ENCODE measurements at regions not wholly inside any gene's neighbourhood (a gene's known extent, or its start where the extent isn't known, plus 50 kb on each side); places are given as distances from the start of the nearest gene placed in this dataset.

DNA sequence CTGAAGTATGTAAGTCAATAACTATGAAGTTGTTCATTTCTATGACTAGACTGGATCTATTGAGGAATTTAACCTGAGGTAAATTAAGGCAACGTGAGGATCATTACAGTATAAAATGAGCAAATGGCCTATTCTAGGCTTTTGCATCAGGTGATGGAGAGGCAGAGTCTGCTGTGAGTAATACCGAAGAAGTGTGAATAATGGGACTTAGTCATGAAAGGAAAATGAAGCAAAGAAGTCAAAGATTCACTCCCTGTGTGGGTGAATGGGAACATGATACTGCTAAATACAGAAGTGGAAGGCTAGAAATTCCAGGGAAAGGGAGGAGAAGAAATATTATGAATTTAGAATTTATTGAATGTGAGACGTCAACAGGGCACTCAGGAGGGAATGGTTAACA is 774.1 kb downstream of the LIG4 start:
- Histone ChIP-seq H3K9ac (ENCODE audit: insufficient read depth in 1 of 2, low read depth in 2 of 2, low read length in 2 of 2) (no peak overlapping the region), H3K4me1 (replicated peaks in 1 of 2; ENCODE audit: control insufficient read depth in 2 of 2, insufficient read depth in 2 of 2, low read length in 2 of 2) (no peaks in the 10 kb centered on the region), H3K79me2 (ENCODE audit: control insufficient read depth, insufficient read depth, low read length) (no peaks in the 10 kb centered on the region), H3K27me3 (ENCODE audit: control insufficient read depth in 2 of 2, insufficient read depth in 2 of 2, low read length in 2 of 2) (no peaks in the 10 kb centered on the region), H3K4me3 (no peak overlapping the region), H2AFZ (ENCODE audit: low read depth, low read length) (no peak overlapping the region), H3K9me3 (replicated peaks; ENCODE audit: control insufficient read depth, insufficient read depth, low read depth, low read length) (no peaks in the 10 kb centered on the region; the same call in 1 of the 2 replicates), H3K36me3 (ENCODE audit: control insufficient read depth, insufficient read depth, low read length) (no peaks in the 10 kb centered on the region), H3K9me1 (ENCODE audit: control insufficient read depth, insufficient read depth, low read length) (no peaks in the 10 kb centered on the region), H3K27ac (ENCODE audit: extremely low read depth, low read depth, low read length) (no peak overlapping the region), H4K20me1 (replicated peaks; ENCODE audit: control insufficient read depth, insufficient read depth, low read length) (no peaks in the 10 kb centered on the region), H3K4me2 (ENCODE audit: insufficient read depth, low read length) (no peak overlapping the region)
- no peak for ATAC-seq
- no peak for DNase-seq (ENCODE audit: extremely low read depth in 1 of 4, low spot score in 3 of 4)
- in situ Hi-C loops (cut with MboI) (no loop called here), intact Hi-C loops (cut with micrococcal nuclease) (no loop called here)
- WGBS (ENCODE audit: insufficient coverage, low coverage, missing lambda C conversion rate) = 0% methylated on average over 3 of the region's 3 CpGs
- CTCF ChIA-PET (ENCODE audit: low intra/inter-chr PET ratio) = no interaction called here
- POLR2A ChIA-PET = no interaction called here
- FAIRE-seq = no peak
- TF ChIP-seq ZNF589 (CRISPR knock-in tag; IDR thresholded peaks at IDR 0.05; ENCODE audit: low read depth) = no peak
- TF ChIP-seq ETS2 (tag; IDR thresholded peaks at IDR 0.05; ENCODE audit: borderline replicate concordance, poor library complexity, severe bottlenecking) = no peak
- no peak for TF ChIP-seq ESRRA (IDR thresholded peaks at IDR 0.05; ENCODE audit: borderline replicate concordance, low read depth)
- TF ChIP-seq, protein P1, sequence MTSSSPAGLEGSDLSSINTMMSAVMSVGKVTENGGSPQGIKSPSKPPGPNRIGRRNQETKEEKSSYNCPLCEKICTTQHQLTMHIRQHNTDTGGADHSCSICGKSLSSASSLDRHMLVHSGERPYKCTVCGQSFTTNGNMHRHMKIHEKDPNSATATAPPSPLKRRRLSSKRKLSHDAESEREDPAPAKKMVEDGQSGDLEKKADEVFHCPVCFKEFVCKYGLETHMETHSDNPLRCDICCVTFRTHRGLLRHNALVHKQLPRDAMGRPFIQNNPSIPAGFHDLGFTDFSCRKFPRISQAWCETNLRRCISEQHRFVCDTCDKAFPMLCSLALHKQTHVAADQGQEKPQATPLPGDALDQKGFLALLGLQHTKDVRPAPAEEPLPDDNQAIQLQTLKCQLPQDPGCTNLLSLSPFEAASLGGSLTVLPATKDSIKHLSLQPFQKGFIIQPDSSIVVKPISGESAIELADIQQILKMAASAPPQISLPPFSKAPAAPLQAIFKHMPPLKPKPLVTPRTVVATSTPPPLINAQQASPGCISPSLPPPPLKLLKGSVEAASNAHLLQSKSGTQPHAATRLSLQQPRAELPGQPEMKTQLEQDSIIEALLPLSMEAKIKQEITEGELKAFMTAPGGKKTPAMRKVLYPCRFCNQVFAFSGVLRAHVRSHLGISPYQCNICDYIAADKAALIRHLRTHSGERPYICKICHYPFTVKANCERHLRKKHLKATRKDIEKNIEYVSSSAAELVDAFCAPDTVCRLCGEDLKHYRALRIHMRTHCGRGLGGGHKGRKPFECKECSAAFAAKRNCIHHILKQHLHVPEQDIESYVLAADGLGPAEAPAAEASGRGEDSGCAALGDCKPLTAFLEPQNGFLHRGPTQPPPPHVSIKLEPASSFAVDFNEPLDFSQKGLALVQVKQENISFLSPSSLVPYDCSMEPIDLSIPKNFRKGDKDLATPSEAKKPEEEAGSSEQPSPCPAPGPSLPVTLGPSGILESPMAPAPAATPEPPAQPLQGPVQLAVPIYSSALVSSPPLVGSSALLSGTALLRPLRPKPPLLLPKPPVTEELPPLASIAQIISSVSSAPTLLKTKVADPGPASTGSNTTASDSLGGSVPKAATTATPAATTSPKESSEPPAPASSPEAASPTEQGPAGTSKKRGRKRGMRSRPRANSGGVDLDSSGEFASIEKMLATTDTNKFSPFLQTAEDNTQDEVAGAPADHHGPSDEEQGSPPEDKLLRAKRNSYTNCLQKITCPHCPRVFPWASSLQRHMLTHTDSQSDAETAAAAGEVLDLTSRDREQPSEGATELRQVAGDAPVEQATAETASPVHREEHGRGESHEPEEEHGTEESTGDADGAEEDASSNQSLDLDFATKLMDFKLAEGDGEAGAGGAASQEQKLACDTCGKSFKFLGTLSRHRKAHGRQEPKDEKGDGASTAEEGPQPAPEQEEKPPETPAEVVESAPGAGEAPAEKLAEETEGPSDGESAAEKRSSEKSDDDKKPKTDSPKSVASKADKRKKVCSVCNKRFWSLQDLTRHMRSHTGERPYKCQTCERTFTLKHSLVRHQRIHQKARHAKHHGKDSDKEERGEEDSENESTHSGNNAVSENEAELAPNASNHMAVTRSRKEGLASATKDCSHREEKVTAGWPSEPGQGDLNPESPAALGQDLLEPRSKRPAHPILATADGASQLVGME (CRISPR knock-in tag; IDR thresholded peaks at IDR 0.05) = no peak
- TF ChIP-seq HNRNPUL1 (IDR thresholded peaks at IDR 0.05; ENCODE audit: low read length) = no peak
- no peak for TF ChIP-seq TCFL5 (CRISPR knock-in tag; conservative IDR thresholded peaks at IDR 0.05)
- no peak for TF ChIP-seq CBX8 (IDR thresholded peaks at IDR 0.05; ENCODE audit: borderline replicate concordance, extremely low read depth, low read depth, low read length, poor library complexity, severe bottlenecking)
- no peak for TF ChIP-seq MXI1 (IDR thresholded peaks at IDR 0.05; ENCODE audit: low read depth, low read length)
- no peak for TF ChIP-seq ZNF583 (CRISPR knock-in tag; IDR thresholded peaks at IDR 0.05)
- no peak for TF ChIP-seq PHB2 (IDR thresholded peaks at IDR 0.05; ENCODE audit: low read depth)
- BruUV-seq (replicated peaks) = no TSS peak

All from K562 (cell line).